ENCODE measurements at regions not wholly inside any gene's neighbourhood (a gene's known extent, or its start where the extent isn't known, plus 50 kb on each side); places are given as distances from the start of the nearest gene placed in this dataset.

DNA sequence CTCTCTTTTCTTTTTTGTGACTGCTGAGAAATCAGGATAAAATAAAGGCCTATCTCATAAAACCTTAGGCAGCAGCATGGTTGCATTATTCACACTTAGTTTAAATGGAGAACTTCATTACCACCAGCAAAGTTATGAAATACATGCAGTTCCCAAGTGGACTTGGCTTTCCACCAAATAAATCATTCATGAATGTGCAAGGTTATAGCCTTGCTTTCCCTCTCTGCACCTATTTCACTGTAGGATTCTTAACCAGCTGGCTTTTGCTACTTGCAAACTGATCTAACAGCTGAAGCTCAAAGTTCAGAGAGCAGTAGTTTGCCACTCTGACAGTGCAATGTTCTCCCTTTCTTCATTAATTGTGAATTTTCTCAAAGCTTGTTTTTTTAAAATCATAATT is 140.1 kb upstream of the SMIM31 start:
- TF ChIP-seq, protein P1, sequence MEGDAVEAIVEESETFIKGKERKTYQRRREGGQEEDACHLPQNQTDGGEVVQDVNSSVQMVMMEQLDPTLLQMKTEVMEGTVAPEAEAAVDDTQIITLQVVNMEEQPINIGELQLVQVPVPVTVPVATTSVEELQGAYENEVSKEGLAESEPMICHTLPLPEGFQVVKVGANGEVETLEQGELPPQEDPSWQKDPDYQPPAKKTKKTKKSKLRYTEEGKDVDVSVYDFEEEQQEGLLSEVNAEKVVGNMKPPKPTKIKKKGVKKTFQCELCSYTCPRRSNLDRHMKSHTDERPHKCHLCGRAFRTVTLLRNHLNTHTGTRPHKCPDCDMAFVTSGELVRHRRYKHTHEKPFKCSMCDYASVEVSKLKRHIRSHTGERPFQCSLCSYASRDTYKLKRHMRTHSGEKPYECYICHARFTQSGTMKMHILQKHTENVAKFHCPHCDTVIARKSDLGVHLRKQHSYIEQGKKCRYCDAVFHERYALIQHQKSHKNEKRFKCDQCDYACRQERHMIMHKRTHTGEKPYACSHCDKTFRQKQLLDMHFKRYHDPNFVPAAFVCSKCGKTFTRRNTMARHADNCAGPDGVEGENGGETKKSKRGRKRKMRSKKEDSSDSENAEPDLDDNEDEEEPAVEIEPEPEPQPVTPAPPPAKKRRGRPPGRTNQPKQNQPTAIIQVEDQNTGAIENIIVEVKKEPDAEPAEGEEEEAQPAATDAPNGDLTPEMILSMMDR (IDR thresholded peaks at IDR 0.05), result no peak
- TF ChIP-seq POLR2A (IDR thresholded peaks at IDR 0.05), result no peak

Measured in heart left ventricle (tissue), 13 donors.